DOHH2 (cell line): ENCODE measurements at regions not wholly inside any gene's neighbourhood (a gene's known extent, or its start where the extent isn't known, plus 50 kb on each side); places are given as distances from the start of the nearest gene placed in this dataset.
"Not testable (repeated sequence)": the region's sequence is repeated elsewhere in the genome, so short reads cannot be mapped to it uniquely, and the experiment has no call there.

Experiments used
- H3F3A ChIP-seq: fragments of 200-600 bp; sonication (generic), shearing (Covaris generic); 2 replicates; pipeline ENCODE4 v1.6.0; 2016; ENCODE audit warnings: antibody characterized with exemption, mild to moderate bottlenecking; ENCODE audit not compliant: control insufficient read depth, insufficient read depth
- H3K27ac ChIP-seq: fragments of 200-600 bp; sonication (generic); 2 replicates; pipeline ENCODE4 v1.5.1; 2014; ENCODE audit warnings: low read depth, mild to moderate bottlenecking, low read length, moderate library complexity
- H3K27me3 ChIP-seq: fragments of 200-600 bp; sonication (generic); 2 replicates; pipeline ENCODE4 v1.6.1; 2014; ENCODE audit warnings: mild to moderate bottlenecking, low read length, mixed read lengths; ENCODE audit not compliant: control insufficient read depth
- H3K36me3 ChIP-seq: fragments of 200-600 bp; sonication (generic); 2 replicates; pipeline ENCODE4 v1.6.1; 2014; ENCODE audit warnings: mild to moderate bottlenecking, low read length, moderate library complexity, mixed read lengths; ENCODE audit not compliant: control insufficient read depth
- H3K4me1 ChIP-seq: fragments of 200-600 bp; sonication (generic); 2 replicates; pipeline ENCODE4 v1.6.1; 2014; ENCODE audit warnings: mild to moderate bottlenecking, low read length, mixed read lengths; ENCODE audit not compliant: control insufficient read depth
- H3K4me2 ChIP-seq: fragments of 200-600 bp; sonication (generic); 2 replicates; pipeline ENCODE4 v1.6.0; 2014; ENCODE audit warnings: mild to moderate bottlenecking, low read length, moderate library complexity
- H3K4me3 ChIP-seq: fragments of 200-600 bp; sonication (generic); 2 replicates; pipeline ENCODE4 v1.5.1; 2014; ENCODE audit warnings: mild to moderate bottlenecking, low read length, mixed read lengths
- H3K79me2 ChIP-seq: fragments of 200-600 bp; sonication (generic); 2 replicates; pipeline ENCODE4 v1.6.1; 2014; ENCODE audit warnings: mild to moderate bottlenecking, low read length, mixed read lengths; ENCODE audit not compliant: control insufficient read depth
- H3K9me2 ChIP-seq: fragments of 200-600 bp; sonication (generic); replicated peaks from 2 replicates; pipeline ENCODE4 v1.6.1; 2014; ENCODE audit warnings: mild to moderate bottlenecking, low read length, mixed read lengths; ENCODE audit not compliant: control insufficient read depth
- H3K9me3 ChIP-seq: fragments of 200-600 bp; sonication (generic); 2 replicates; pipeline ENCODE4 v1.6.1; 2014; ENCODE audit warnings: antibody characterized with exemption, low read length, mixed read lengths; ENCODE audit not compliant: control insufficient read depth, insufficient read depth
- H4K20me1 ChIP-seq: fragments of 200-600 bp; sonication (generic); 2 replicates; pipeline ENCODE4 v1.6.0; 2014; ENCODE audit warnings: low read depth, mild to moderate bottlenecking, antibody characterized with exemption, low read length, moderate library complexity; ENCODE audit not compliant: control insufficient read depth, insufficient read depth
- EZH2phosphoT487 ChIP-seq: fragments of 200-600 bp; sonication (generic); IDR thresholded peaks from 2 replicates; pipeline ENCODE4 v1.6.1; 2017; ENCODE audit warnings: borderline replicate concordance, mild to moderate bottlenecking, antibody characterized with exemption, low read length, moderate library complexity, mixed read lengths
- TF ChIP-seq, protein P1 (sequence below): fragments of 200-600 bp; sonication (generic); IDR thresholded peaks from one replicate; pipeline ENCODE4 v1.5.1; 2014; ENCODE audit warnings: antibody characterized with exemption, mild to moderate bottlenecking, low read depth, low read length; ENCODE audit not compliant: poor library complexity, severe bottlenecking

GRCh38 chr9:85466834-85467233 is 274.9 kb downstream of the AGTPBP1 start:
- no peaks in the 10 kb centered on the region for H3K9me2 ChIP-seq
- no peaks in the 10 kb centered on the region for H3K79me2 ChIP-seq
- no peaks in the 10 kb centered on the region for H3K27me3 ChIP-seq
- no peak overlapping the region for H3K4me2 ChIP-seq
- no peaks in the 10 kb centered on the region for H3K36me3 ChIP-seq
- no peaks in the 10 kb centered on the region for H4K20me1 ChIP-seq
- no peak overlapping the region for H3K4me3 ChIP-seq
- no peaks in the 10 kb centered on the region for H3K4me1 ChIP-seq
- TF ChIP-seq EZH2phosphoT487 = no peak
- TF ChIP-seq, protein P1, sequence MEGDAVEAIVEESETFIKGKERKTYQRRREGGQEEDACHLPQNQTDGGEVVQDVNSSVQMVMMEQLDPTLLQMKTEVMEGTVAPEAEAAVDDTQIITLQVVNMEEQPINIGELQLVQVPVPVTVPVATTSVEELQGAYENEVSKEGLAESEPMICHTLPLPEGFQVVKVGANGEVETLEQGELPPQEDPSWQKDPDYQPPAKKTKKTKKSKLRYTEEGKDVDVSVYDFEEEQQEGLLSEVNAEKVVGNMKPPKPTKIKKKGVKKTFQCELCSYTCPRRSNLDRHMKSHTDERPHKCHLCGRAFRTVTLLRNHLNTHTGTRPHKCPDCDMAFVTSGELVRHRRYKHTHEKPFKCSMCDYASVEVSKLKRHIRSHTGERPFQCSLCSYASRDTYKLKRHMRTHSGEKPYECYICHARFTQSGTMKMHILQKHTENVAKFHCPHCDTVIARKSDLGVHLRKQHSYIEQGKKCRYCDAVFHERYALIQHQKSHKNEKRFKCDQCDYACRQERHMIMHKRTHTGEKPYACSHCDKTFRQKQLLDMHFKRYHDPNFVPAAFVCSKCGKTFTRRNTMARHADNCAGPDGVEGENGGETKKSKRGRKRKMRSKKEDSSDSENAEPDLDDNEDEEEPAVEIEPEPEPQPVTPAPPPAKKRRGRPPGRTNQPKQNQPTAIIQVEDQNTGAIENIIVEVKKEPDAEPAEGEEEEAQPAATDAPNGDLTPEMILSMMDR = no peak
- no peaks in the 10 kb centered on the region for H3K9me3 ChIP-seq
- no peaks in the 10 kb centered on the region for H3F3A ChIP-seq
- H3K27ac ChIP-seq = no peak overlapping the region

- not testable (repeated sequence) for H3K4me2 ChIP-seq, H3K9me3 ChIP-seq, H3K4me3 ChIP-seq, H3K36me3 ChIP-seq, H3K27me3 ChIP-seq, H3K79me2 ChIP-seq, H3K4me1 ChIP-seq, H4K20me1 ChIP-seq, H3K27ac ChIP-seq, H3F3A ChIP-seq, H3K9me2 ChIP-seq
These were observed 283.5 kb downstream of the AGTPBP1 start for GRCh38 chr9:85458114-85458864.

GRCh38 chr9:85453850-85454249 is 287.9 kb downstream of the AGTPBP1 start:
- Histone ChIP-seq H3K4me3 (no peak overlapping the region), H3K9me3 (no peaks in the 10 kb centered on the region), H3K79me2 (no peaks in the 10 kb centered on the region), H4K20me1 (no peaks in the 10 kb centered on the region), H3K9me2 (no peaks in the 10 kb centered on the region), H3K27me3 (no peaks in the 10 kb centered on the region), H3K36me3 (no peaks in the 10 kb centered on the region), H3K4me1 (no peaks in the 10 kb centered on the region), H3K4me2 (no peak overlapping the region), H3F3A (no peaks in the 10 kb centered on the region), H3K27ac (no peak overlapping the region)
- no peak for TF ChIP-seq EZH2phosphoT487
- TF ChIP-seq, protein P1 = no peak

DNA sequence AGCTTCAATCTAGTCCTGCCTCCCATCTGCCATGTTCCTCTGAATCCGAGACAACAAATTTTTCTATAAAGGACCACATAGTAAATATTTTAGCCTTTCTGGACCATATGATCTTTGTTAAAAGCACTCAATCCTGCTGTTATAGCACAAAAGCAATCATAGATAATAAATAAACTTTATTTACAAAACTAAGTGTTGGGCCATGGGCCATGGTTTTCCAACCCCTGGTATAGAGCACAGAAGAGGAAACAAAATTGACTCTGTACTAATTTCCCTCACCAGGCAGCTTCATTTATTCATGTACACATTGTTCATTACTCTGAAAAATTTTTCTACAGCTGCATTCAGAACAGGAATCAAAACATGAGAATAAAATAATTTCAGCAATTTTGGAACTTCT is 288.9 kb downstream of the AGTPBP1 start:
- H3K27me3 ChIP-seq = no peaks in the 10 kb centered on the region
- no peak overlapping the region for H3K27ac ChIP-seq
- H3K4me1 ChIP-seq = no peaks in the 10 kb centered on the region
- no peak overlapping the region for H3K4me3 ChIP-seq
- H3F3A ChIP-seq = no peaks in the 10 kb centered on the region
- H3K4me2 ChIP-seq = no peak overlapping the region
- no peaks in the 10 kb centered on the region for H3K9me2 ChIP-seq
- TF ChIP-seq EZH2phosphoT487 = no peak
- TF ChIP-seq, protein P1 = no peak
- no peaks in the 10 kb centered on the region for H3K79me2 ChIP-seq
- no peaks in the 10 kb centered on the region for H3K9me3 ChIP-seq
- H4K20me1 ChIP-seq = no peaks in the 10 kb centered on the region
- H3K36me3 ChIP-seq = no peaks in the 10 kb centered on the region
